ENCODE measurements at regions not wholly inside any gene's neighbourhood (a gene's known extent, or its start where the extent isn't known, plus 50 kb on each side); places are given as distances from the start of the nearest gene placed in this dataset.

DNA sequence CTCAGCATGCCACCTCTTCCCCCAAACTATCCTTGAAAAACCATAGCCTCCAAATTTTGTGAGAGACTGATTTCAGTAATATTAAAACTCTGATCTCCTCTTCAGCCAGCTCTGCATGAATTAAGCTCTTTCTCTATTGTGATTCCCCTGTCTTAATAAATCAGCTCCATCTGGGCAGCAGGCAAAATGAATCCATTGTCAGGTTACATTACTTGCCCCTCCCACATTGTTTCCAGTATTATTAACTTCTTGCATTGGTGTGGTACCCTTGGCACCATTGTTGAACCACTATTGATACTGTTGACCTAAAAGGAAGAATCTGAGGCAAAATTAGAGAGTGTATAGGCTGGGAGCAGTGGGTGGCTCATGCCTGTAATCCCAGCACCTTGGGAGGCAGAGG is 512.2 kb upstream of the VRK2 start:
- TF ChIP-seq, protein P1, sequence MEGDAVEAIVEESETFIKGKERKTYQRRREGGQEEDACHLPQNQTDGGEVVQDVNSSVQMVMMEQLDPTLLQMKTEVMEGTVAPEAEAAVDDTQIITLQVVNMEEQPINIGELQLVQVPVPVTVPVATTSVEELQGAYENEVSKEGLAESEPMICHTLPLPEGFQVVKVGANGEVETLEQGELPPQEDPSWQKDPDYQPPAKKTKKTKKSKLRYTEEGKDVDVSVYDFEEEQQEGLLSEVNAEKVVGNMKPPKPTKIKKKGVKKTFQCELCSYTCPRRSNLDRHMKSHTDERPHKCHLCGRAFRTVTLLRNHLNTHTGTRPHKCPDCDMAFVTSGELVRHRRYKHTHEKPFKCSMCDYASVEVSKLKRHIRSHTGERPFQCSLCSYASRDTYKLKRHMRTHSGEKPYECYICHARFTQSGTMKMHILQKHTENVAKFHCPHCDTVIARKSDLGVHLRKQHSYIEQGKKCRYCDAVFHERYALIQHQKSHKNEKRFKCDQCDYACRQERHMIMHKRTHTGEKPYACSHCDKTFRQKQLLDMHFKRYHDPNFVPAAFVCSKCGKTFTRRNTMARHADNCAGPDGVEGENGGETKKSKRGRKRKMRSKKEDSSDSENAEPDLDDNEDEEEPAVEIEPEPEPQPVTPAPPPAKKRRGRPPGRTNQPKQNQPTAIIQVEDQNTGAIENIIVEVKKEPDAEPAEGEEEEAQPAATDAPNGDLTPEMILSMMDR (IDR thresholded peaks at IDR 0.05) = no peak
- TF ChIP-seq POLR2A (IDR thresholded peaks at IDR 0.05) = no peak
